GM12878 (cell line): ENCODE measurements at regions not wholly inside any gene's neighbourhood (a gene's known extent, or its start where the extent isn't known, plus 50 kb on each side); places are given as distances from the start of the nearest gene placed in this dataset.

ENCODE experiments used
- ATAC-seq: fragments of 200-7000 bp; cut with Tn5 transposase; 3 replicates; pipeline ENCODE4 v1.9.1; 2020; ENCODE audit warnings: mild to moderate bottlenecking, moderate library complexity
- BruUV-seq: library from RNA; stranded (reverse); fragments of 400-500 nt; replicated peaks from 2 replicates; lab custom pipeline; 2021; lab: Mats Ljungman, UMichigan
- CTCF ChIA-PET: fragments of 300-600 bp; sonication (Branson Sonifier 250); formaldehyde crosslinking; extraction: SDS; loops from one replicate; lab custom pipeline; 2021; ENCODE audit warnings: inconsistent platforms; lab: Yijun Ruan, JAX
- POLR2A ChIA-PET: fragments of 350-600 bp; formaldehyde crosslinking; extraction: SDS; loops from one replicate; lab custom pipeline; 2021; ENCODE audit warnings: inconsistent platforms; lab: Charles Lee
- RAD21 ChIA-PET: fragments of 300-600 bp; sonication (Branson Sonifier 250); formaldehyde crosslinking; loops from one replicate; lab custom pipeline; 2023; ENCODE audit warnings: antibody characterized with exemption; ENCODE audit not compliant: unreplicated experiment; lab: Charles Lee
- SMC1A ChIA-PET: fragments of 300-600 bp; sonication (Branson Sonifier 250); formaldehyde crosslinking; loops from one replicate; lab custom pipeline; 2023; ENCODE audit not compliant: unreplicated experiment, uncharacterized antibody; lab: Charles Lee
- DNase-seq: peaks from one replicate; pipeline ENCODE4 v3.0.0-alpha.2; 2011; ENCODE audit warnings: low read depth, low spot score
- FAIRE-seq: peaks from 3 replicates; lab custom pipeline; 2011; peaks lifted over from hg19 to GRCh38; lab: Jason Lieb, UNC
- H2AFZ ChIP-seq: 2 replicates; pipeline ENCODE4 v1.6.0; 2011; ENCODE audit warnings: low read depth, low read length, control low read depth; ENCODE audit not compliant: control insufficient read depth
- H3K27ac ChIP-seq: 2 replicates; pipeline ENCODE4 v1.5.1; 2011; ENCODE audit warnings: control low read depth; ENCODE audit not compliant: control insufficient read depth, insufficient read depth
- H3K27me3 ChIP-seq, 2 experiments: replicated peaks in 1 of 2; 2 replicates each; pipeline versions ENCODE4 v1.6.0 to v1.6.1; 2011; ENCODE audit warnings: low read length in 1 of 2; ENCODE audit not compliant: control insufficient read depth in 2 of 2, insufficient read depth in 2 of 2
- H3K36me3 ChIP-seq, 2 experiments: 2 replicates each; pipeline ENCODE4 v1.5.1; 2011; ENCODE audit warnings: low read length in 1 of 2; ENCODE audit not compliant: control insufficient read depth in 2 of 2, insufficient read depth in 2 of 2
- H3K4me1 ChIP-seq: 2 replicates; pipeline ENCODE4 v1.6.1; 2011; ENCODE audit warnings: mild to moderate bottlenecking, low read length, moderate library complexity, mixed read lengths; ENCODE audit not compliant: control insufficient read depth, insufficient read depth
- H3K4me2 ChIP-seq: 2 replicates; pipeline ENCODE4 v1.6.0; 2011; ENCODE audit warnings: control low read depth; ENCODE audit not compliant: control insufficient read depth, insufficient read depth
- H3K4me3 ChIP-seq: fragments of 200-600 bp; sonication (generic); 2 replicates; pipeline ENCODE4 v1.5.1; 2016
- H3K79me2 ChIP-seq: 2 replicates; pipeline ENCODE4 v1.6.0; 2011; ENCODE audit warnings: low read length; ENCODE audit not compliant: control insufficient read depth, insufficient read depth
- H3K9ac ChIP-seq: 2 replicates; pipeline ENCODE4 v1.8.0; 2011; ENCODE audit warnings: low read length, control low read depth, mixed read lengths; ENCODE audit not compliant: control insufficient read depth, insufficient read depth
- H3K9me3 ChIP-seq: replicated peaks from 3 replicates; pipeline ENCODE4 v1.5.1; 2011; ENCODE audit warnings: mild to moderate bottlenecking, low read length; ENCODE audit not compliant: control insufficient read depth, insufficient read depth
- H4K20me1 ChIP-seq: 2 replicates; pipeline ENCODE4 v1.6.0; 2011; ENCODE audit not compliant: control insufficient read depth, insufficient read depth
- BACH1 ChIP-seq: fragments of 450-650 bp; IDR thresholded peaks from 2 replicates; pipeline ENCODE4 v1.6.1; 2017; ENCODE audit warnings: mild to moderate bottlenecking, borderline replicate concordance
- BRCA1 ChIP-seq: IDR thresholded peaks from 2 replicates; pipeline ENCODE4 v1.6.1; 2011; ENCODE audit warnings: low read depth, low read length, improper control_type of control experiment
- CREM ChIP-seq: IDR thresholded peaks from 2 replicates; pipeline ENCODE4 v1.6.1; 2014; ENCODE audit warnings: antibody characterized with exemption, low read depth
- ETV6 ChIP-seq, 2 experiments: fragments of 450-650 bp in 1 of 2; IDR thresholded peaks in 1 of 2; conservative IDR thresholded peaks in 1 of 2; 2 replicates each; pipeline ENCODE4 v1.6.1; 2014; ENCODE audit warnings: antibody characterized with exemption in 1 of 2, borderline replicate concordance in 1 of 2, low read depth in 1 of 2, mild to moderate bottlenecking in 1 of 2, moderate library complexity in 1 of 2
- HDAC6 ChIP-seq: fragments of 200-600 bp; sonication (generic); IDR thresholded peaks from one replicate; pipeline ENCODE4 v1.8.0; 2017; ENCODE audit warnings: antibody characterized with exemption; ENCODE audit not compliant: unreplicated experiment
- IRF4 ChIP-seq: IDR thresholded peaks from 2 replicates; pipeline ENCODE4 v1.6.1; 2011; ENCODE audit warnings: low read depth, low read length
- KAT2A ChIP-seq: conservative IDR thresholded peaks from 2 replicates; pipeline ENCODE4 v1.6.1; 2011; ENCODE audit warnings: low read depth, low read length; ENCODE audit not compliant: control insufficient read depth
- NFYB ChIP-seq: IDR thresholded peaks from 2 replicates; pipeline ENCODE4 v1.6.1; 2011; ENCODE audit warnings: low read depth, mild to moderate bottlenecking, low read length, improper control_type of control experiment, moderate library complexity; ENCODE audit not compliant: insufficient read depth
- SMAD5 ChIP-seq: IDR thresholded peaks from 2 replicates; pipeline ENCODE4 v1.6.1; 2016; ENCODE audit warnings: antibody characterized with exemption, low read depth
- SREBF2 ChIP-seq: IDR thresholded peaks from 2 replicates; pipeline ENCODE4 v1.6.1; 2012; ENCODE audit warnings: mild to moderate bottlenecking, low read length
- SUPT20H ChIP-seq: IDR thresholded peaks from 2 replicates; pipeline ENCODE4 v1.6.1; 2011; ENCODE audit warnings: low read depth, mild to moderate bottlenecking, low read length, moderate library complexity, borderline replicate concordance; ENCODE audit not compliant: control insufficient read depth
- TCF7 ChIP-seq: IDR thresholded peaks from 2 replicates; pipeline ENCODE4 v1.6.1; 2014; ENCODE audit warnings: antibody characterized with exemption, borderline replicate concordance
- ZNF207 ChIP-seq: fragments of 450-650 bp; IDR thresholded peaks from 2 replicates; pipeline ENCODE4 v1.6.1; 2014; ENCODE audit warnings: antibody characterized with exemption, mild to moderate bottlenecking, borderline replicate concordance
- ZNF274 ChIP-seq: IDR thresholded peaks from one replicate; pipeline ENCODE4 v1.8.0; 2011; ENCODE audit not compliant: insufficient read length, insufficient read depth
- ZSCAN29 ChIP-seq: fragments of 450-650 bp; IDR thresholded peaks from 2 replicates; pipeline ENCODE4 v1.6.1; 2017; ENCODE audit warnings: mild to moderate bottlenecking, moderate library complexity
- ZZZ3 ChIP-seq: IDR thresholded peaks from 2 replicates; pipeline ENCODE4 v1.6.1; 2011; ENCODE audit warnings: low read depth; ENCODE audit not compliant: control insufficient read depth, insufficient read length
- WGBS: methylation state at CpG from one replicate; pipeline ENCODE4 v1.1.6; 2016; ENCODE audit warnings: low lambda C conversion rate; ENCODE audit not compliant: insufficient replicate concordance, insufficient coverage; ENCODE audit errors: missing lambda C conversion rate; 5-methylcytosine and 5-hydroxymethylcytosine counted together
- in situ Hi-C: fragments of 300-500 bp; cut with MboI; formaldehyde crosslinking; loops from 9 replicates; pipeline ENCODE4 v1.14.3; 2018; ENCODE audit warnings: mixed read lengths
- intact Hi-C: fragments of 100-400 bp; cut with micrococcal nuclease; formaldehyde crosslinking; loops from one replicate; pipeline ENCODE4 v1.14.2; 2022; ENCODE audit not compliant: unreplicated experiment
- TF ChIP-seq, protein P1 (sequence below): fragments of 450-650 bp; formaldehyde crosslinking; IDR thresholded peaks from 2 replicates; pipeline ENCODE4 v1.4.0; 2022; ENCODE audit warnings: mild to moderate bottlenecking, moderate library complexity

DNA sequence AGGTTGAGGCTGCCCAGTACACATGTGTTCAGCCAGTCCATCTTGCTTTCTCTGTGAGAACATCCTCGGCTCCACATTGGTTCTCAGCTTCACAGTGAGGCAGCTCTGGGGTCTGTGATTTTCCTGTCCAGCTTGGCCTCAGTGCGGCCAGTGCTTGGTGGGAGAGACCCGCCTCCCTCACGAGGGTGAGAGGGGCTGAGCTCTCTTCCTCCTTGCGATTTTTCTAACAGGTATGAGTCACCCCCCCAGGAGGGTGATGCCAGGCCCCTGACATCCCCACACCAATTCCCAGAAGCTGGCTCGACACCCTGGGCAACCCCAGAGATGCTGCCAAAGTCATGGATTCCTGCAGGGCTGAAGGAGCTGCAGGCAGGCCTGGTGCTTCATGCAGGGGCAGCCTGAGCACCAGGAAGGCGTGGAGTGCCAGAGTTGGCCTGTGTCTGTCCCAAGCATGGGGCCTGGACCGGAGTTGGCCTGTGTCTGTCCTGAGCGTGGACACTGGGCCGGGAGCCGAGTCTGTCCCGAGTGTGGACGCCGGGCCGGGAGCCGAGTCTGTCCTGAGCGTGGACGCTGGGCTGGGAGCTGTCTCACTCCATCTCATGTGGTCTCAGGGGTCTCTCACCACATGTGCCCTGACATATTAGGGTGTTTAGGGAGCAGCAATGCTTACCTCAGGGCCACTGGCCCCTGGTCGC lies 408.6 kb upstream of the IRX4 start:
- no peaks in the 10 kb centered on the region; the same call in 2 of the 3 replicates for H3K9me3 ChIP-seq
- H3K4me1 ChIP-seq, result no peaks in the 10 kb centered on the region
- no peak overlapping the region for H3K4me3 ChIP-seq
- H3K4me2 ChIP-seq, result no peak overlapping the region
- intact Hi-C loops (no loop called here), in situ Hi-C loops (no loop called here)
- DNase-seq (no peak), ATAC-seq (no peak), FAIRE-seq (no peak)
- RAD21 ChIA-PET, result no interaction called here
- H3K36me3 ChIP-seq, result no peaks in the 10 kb centered on the region
- H3K27me3 ChIP-seq, result no peaks in the 10 kb centered on the region
- CTCF ChIA-PET, result no interaction called here
- H3K9ac ChIP-seq, result no peak overlapping the region
- POLR2A ChIA-PET, result no interaction called here
- BruUV-seq, result no TSS peak
- TF ChIP-seq TCF7 (no peak), ZZZ3 (no peak), ZNF274 (no peak), BACH1 (no peak), ZNF207 (no peak), SUPT20H (no peak), ZSCAN29 (no peak), HDAC6 (no peak), SREBF2 (no peak), IRF4 (no peak), KAT2A (no peak), NFYB (no peak), ETV6 (conservative IDR thresholded peaks at IDR 0.05 in 1 of 2, IDR thresholded peaks at IDR 0.05 in 1 of 2; ENCODE audit: borderline replicate concordance in 1 of 2, low read depth in 1 of 2) (no peak), CREM (no peak), SMAD5 (no peak), BRCA1 (no peak)
- TF ChIP-seq, protein P1, sequence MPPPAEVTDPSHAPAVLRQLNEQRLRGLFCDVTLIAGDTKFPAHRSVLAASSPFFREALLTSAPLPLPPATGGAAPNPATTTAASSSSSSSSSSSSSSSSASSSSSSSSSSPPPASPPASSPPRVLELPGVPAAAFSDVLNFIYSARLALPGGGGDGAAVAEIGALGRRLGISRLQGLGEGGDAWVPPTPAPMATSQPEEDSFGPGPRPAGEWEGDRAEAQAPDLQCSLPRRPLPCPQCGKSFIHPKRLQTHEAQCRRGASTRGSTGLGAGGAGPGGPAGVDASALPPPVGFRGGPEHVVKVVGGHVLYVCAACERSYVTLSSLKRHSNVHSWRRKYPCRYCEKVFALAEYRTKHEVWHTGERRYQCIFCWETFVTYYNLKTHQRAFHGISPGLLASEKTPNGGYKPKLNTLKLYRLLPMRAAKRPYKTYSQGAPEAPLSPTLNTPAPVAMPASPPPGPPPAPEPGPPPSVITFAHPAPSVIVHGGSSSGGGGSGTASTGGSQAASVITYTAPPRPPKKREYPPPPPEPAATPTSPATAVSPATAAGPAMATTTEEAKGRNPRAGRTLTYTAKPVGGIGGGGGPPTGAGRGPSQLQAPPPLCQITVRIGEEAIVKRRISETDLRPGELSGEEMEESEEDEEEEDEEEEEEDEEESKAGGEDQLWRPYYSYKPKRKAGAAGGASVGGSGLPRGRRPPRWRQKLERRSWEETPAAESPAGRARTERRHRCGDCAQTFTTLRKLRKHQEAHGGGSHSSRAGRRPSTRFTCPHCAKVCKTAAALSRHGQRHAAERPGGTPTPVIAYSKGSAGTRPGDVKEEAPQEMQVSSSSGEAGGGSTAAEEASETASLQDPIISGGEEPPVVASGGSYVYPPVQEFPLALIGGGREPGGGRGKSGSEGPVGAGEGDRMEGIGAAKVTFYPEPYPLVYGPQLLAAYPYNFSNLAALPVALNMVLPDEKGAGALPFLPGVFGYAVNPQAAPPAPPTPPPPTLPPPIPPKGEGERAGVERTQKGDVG (CRISPR knock-in tag), result no peak
- 56% methylated on average over 19 of the region's 19 CpGs for WGBS
- no peaks in the 10 kb centered on the region for H3K79me2 ChIP-seq
- H2AFZ ChIP-seq, result no peak overlapping the region
- H3K27ac ChIP-seq, result no peak overlapping the region
- H4K20me1 ChIP-seq, result no peaks in the 10 kb centered on the region
- SMC1A ChIA-PET, result no interaction called here
